ENCODE measurements at regions not wholly inside any gene's neighbourhood (a gene's known extent, or its start where the extent isn't known, plus 50 kb on each side); places are given as distances from the start of the nearest gene placed in this dataset.

DNA sequence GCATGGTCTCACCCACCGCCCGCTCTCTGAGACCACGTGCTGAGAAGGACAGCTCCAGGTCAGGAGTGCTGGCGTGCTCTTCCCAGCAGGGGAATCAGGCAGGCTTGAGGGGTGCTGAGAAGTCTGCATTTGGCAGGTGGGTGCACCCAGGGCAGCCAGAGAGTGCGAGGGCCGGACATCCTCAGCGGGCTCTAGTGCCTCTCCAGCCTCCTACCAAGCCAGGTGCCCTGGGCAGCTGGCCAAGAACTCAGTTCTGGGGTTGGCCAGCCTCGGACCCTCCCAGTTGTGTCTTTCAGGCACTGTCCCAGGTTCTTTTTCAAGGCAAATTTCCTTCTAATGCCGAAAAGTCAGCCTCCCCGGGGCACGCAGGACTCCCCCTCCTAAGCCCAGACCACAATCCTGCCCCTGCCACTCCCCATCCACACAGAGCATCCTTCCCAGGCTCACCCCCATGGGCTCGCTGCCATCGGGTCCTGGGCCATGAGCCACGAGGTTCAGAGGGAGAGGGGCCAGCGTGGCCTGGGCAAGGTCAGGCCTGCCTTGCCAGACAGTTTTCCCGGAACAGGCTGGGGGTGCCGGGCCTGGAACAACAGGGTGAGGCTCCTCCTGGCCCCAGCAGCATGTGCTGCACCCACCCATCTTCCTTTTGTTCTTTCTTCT, 52.2 kb upstream of the GPC1 start:
- Histone ChIP-seq H2AFZ (ENCODE audit: control insufficient read depth, low read depth, low read length) (no peak overlapping the region), H3K4me2 (ENCODE audit: control insufficient read depth, insufficient read depth) (no peak overlapping the region), H3K4me1 (ENCODE audit: control insufficient read depth, insufficient read depth, low read length) (no peaks in the 10 kb centered on the region), H4K20me1 (ENCODE audit: control insufficient read depth, insufficient read depth) (no peaks in the 10 kb centered on the region), H3K27me3 (replicated peaks in 1 of 2; ENCODE audit: control insufficient read depth in 2 of 2, insufficient read depth in 2 of 2, low read length in 1 of 2) (no peaks in the 10 kb centered on the region), H3K36me3 (ENCODE audit: control insufficient read depth in 2 of 2, insufficient read depth in 2 of 2, low read length in 1 of 2) (no peaks in the 10 kb centered on the region), H3K4me3 (no peak overlapping the region), H3K9ac (ENCODE audit: control insufficient read depth, insufficient read depth, low read length) (no peak overlapping the region), H3K79me2 (ENCODE audit: control insufficient read depth, insufficient read depth, low read length) (no peaks in the 10 kb centered on the region), H3K9me3 (replicated peaks; ENCODE audit: control insufficient read depth, insufficient read depth, low read length) (no peaks in the 10 kb centered on the region), H3K27ac (ENCODE audit: control insufficient read depth, insufficient read depth) (no peak overlapping the region)
- intact Hi-C loops (cut with micrococcal nuclease; ENCODE audit: unreplicated experiment) (no loop called here), in situ Hi-C loops (cut with MboI) (no loop called here)
- ChIA-PET RAD21 (ENCODE audit: unreplicated experiment) (no interaction called here), POLR2A (no interaction called here), CTCF (no interaction called here), SMC1A (ENCODE audit: uncharacterized antibody, unreplicated experiment) (no interaction called here)
- 47% methylated on average over 17 of the region's 17 CpGs for WGBS (ENCODE audit: insufficient coverage, insufficient replicate concordance, low lambda C conversion rate, missing lambda C conversion rate)
- ATAC-seq (no peak), DNase-seq (ENCODE audit: low read depth, low spot score) (no peak), FAIRE-seq (no peak)
- no peak for TF ChIP-seq ZNF217 (IDR thresholded peaks at IDR 0.05)
- TF ChIP-seq RCOR1 (conservative IDR thresholded peaks at IDR 0.05; ENCODE audit: low read depth, low read length) = no peak
- no peak for TF ChIP-seq NBN (IDR thresholded peaks at IDR 0.05)
- TF ChIP-seq, protein P1, sequence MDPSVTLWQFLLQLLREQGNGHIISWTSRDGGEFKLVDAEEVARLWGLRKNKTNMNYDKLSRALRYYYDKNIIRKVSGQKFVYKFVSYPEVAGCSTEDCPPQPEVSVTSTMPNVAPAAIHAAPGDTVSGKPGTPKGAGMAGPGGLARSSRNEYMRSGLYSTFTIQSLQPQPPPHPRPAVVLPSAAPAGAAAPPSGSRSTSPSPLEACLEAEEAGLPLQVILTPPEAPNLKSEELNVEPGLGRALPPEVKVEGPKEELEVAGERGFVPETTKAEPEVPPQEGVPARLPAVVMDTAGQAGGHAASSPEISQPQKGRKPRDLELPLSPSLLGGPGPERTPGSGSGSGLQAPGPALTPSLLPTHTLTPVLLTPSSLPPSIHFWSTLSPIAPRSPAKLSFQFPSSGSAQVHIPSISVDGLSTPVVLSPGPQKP (IDR thresholded peaks at IDR 0.05; ENCODE audit: low read depth, low read length) = no peak
- TF ChIP-seq ETV6 (conservative IDR thresholded peaks at IDR 0.05 in 1 of 2, IDR thresholded peaks at IDR 0.05 in 1 of 2; ENCODE audit: borderline replicate concordance in 1 of 2, low read depth in 1 of 2) = no peak
- BruUV-seq (replicated peaks) = no TSS peak

Data from GM12878 (cell line).